GM12865 (cell line): ENCODE measurements at regions not wholly inside any gene's neighbourhood (a gene's known extent, or its start where the extent isn't known, plus 50 kb on each side); places are given as distances from the start of the nearest gene placed in this dataset.

Source experiments
- DNase-seq: peaks from one replicate; pipeline ENCODE4 v3.0.0; 2010; ENCODE audit warnings: low read depth
- H3K4me3 ChIP-seq: 2 replicates; pipeline ENCODE4 v1.5.1; 2011; ENCODE audit warnings: mild to moderate bottlenecking, low read depth, low read length, control low read depth
- CTCF ChIP-seq: IDR thresholded peaks from 2 replicates; pipeline ENCODE4 v1.5.1; 2011; ENCODE audit warnings: low read length, control low read depth, low read depth, inconsistent platforms; ENCODE audit not compliant: insufficient read depth; ENCODE audit errors: missing control alignments

- no peak overlapping the region for H3K4me3 ChIP-seq
- DNase-seq: no peak
- TF ChIP-seq CTCF: no peak
Measured at GRCh38 chr11:114964676-114965214, 286.4 kb downstream of the NXPE2 start.

GRCh38 chr11:114970927-114971645 lies 292.8 kb downstream of the NXPE2 start:
- DNase-seq: no peak
- H3K4me3 ChIP-seq: no peak overlapping the region
- TF ChIP-seq CTCF: no peak

GRCh38 chr11:114972105-114972504 lies 293.8 kb downstream of the NXPE2 start:
- no peak for DNase-seq
- H3K4me3 ChIP-seq: no peak overlapping the region
- TF ChIP-seq CTCF: no peak

GRCh38 chr11:114977651-114978050 lies 299.3 kb downstream of the NXPE2 start:
- H3K4me3 ChIP-seq: no peak overlapping the region
- TF ChIP-seq CTCF: no peak
- DNase-seq: no peak

- H3K4me3 ChIP-seq: no peak overlapping the region
- no peak for TF ChIP-seq CTCF
- DNase-seq: no peak
Measured at GRCh38 chr11:114982141-114982540, 303.8 kb downstream of the NXPE2 start.

GRCh38 chr11:114984611-114985163 lies 306.4 kb downstream of the NXPE2 start:
- no peak for TF ChIP-seq CTCF
- DNase-seq: no peak
- H3K4me3 ChIP-seq: no peak overlapping the region
